HG02885 (cell line): ENCODE measurements at regions not wholly inside any gene's neighbourhood (a gene's known extent, or its start where the extent isn't known, plus 50 kb on each side); places are given as distances from the start of the nearest gene placed in this dataset.

Experiments used
- ATAC-seq: cut with Tn5 transposase; IDR thresholded peaks from one replicate; pipeline ENCODE4 v1.9.1; 2021; ENCODE audit warnings: mild to moderate bottlenecking; ENCODE audit not compliant: unreplicated experiment, poor library complexity

DNA sequence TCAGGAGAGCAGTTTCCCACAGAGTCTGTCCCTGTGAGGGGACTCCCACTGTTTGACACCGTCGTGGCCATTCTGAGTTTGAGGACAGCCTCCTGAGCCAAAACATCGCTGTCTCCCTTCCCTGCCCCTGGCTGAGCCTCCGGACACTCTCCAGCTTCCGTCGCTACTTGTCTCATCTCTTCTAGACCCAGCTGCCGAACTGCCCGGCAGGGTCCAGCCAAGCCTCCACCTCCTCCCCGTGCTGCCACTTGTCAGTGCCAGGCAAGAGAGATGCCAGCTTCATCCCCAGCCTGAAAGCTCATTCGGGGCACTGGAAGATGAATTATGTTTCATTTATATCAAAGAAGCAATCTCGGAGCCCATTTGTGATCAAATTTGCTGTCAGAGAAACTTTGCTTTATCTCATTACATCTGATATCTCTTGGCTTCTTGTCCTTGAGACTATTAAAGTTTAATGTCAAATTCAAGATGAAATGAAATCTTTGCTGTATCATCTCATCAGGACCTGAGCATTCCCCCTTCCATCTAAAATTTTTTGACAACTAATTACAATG lies 283.9 kb downstream of the BUD13 start:
- ATAC-seq = no peak

DNA sequence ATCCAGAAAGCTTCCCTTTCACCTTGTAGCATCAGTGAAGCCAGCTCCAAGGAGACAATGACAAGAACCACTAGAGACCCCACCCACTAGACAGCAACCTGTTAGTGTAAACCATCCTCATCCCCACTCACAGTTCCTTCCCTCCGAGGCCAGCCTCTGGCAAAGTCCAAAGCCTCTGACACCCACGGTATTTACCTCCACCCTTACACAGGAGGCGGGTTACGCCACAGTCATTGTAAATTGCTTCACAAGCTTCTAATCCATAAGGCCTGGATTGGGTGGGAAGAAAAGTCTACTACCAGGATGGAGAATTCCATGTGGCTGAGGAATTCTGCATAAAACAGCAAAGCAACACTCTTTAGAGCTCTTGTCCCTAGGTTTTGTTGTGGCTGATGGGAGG lies 287.4 kb downstream of the BUD13 start:
- no peak for ATAC-seq

DNA sequence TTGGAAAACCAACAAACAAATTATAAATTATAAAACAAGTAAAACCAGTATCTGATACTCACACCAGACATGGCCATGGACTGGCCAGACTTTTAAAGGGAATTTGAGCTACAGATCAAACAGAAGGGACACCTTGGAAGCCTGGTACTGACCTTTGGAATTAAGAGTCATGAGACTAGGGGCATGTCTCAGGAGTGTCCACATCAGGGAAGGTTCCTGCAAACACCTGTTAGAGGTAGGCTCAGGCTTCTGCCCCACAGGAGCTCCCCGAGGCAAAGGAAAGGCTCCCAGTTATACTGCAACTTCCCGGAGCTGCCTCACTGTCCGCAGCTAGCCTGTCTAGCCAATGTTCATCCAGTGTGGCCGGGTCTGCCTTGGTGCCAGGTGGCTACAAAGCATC lies 290.1 kb downstream of the BUD13 start:
- ATAC-seq = no peak

DNA sequence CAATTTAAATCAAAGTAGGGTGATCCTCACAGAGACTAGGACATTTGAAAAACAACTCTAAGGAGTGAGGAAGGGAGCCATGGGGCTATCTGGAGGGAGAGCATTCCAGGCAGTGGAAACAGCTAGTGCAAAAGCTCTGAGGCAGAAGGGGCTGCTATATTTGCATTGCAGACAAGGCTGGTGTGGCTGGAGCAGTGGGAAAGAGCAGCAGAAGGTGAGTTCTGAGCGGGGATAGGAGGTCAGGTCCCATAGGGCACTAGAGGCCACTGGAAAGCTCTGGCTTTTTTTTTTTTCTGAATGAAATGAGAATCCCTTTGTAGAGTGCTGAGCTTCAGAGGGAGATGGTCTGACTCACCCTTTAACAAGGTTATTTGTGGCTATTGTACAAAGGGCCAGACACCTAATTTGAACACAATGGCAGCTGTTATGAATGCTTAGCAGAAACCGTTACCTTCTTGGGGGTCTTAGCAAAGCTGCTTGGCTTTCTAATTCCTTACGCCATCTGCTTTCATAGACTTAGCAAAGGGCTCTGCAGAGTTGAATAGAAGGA lies 291.6 kb downstream of the BUD13 start:
- no peak for ATAC-seq

DNA sequence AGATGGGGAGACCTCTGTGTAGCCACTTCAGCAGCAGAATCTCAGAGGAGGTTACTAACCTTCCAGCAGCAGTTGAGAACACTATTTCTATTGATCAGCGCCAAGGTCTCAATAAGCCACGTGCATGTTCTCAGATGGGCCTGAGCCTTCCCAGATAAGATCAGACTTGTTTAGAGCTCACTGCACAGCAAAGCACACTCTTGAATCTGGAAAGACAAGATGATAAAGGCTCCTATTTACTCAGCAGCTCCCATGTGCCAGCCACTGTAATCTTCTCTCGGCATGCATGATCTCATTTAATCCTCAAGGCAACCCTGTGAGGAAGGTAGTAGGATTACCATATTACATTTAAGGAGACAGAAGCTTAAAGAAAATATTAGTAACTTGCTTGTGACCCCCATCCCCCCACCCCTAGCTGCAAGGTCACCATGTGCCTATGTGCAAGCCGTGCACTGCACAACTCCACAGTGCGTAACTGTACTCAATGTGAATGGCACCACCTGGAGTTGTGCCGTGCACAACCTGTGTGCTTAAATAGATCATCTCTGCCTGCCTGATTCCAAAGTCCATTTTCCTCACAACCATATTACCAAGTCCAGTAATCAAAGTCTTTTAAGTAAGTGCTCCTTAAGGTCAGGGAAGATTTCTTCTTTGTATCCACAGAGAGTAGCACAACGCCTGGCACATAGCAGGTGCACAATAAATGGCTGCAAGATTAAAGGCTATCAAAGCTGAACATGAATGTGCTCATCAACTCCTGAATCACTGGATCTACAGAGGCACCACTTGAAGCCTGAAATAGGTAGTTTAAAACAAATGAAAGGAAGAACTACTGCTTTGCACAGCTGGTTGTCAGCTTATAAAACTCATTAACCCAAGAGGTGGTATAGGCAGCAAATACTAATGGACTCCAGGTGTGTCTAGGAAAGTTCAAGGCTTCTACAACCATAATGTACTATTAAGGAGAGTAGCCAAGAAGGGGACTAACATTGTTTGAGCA lies 293.8 kb downstream of the BUD13 start:
- no peak for ATAC-seq

DNA sequence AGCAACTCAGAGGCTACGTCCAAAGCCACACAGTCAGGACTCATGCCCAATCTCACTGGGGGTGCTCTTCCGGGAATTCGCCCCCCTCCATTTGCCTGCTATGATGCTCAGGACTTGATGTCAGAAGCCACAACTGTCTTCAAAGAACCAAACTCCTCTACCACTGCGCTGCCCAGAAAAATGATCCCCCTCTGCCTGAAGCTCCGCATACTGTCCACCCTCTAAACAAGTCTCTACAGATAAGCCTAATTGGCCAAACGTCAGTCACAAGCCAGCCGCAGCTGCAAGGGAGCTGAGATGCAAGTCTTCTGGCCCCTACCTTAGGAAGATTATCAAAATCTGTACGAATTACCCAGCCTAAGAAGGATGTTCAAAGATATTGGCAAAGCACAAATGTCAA lies 294.6 kb downstream of the BUD13 start:
- no peak for ATAC-seq

DNA sequence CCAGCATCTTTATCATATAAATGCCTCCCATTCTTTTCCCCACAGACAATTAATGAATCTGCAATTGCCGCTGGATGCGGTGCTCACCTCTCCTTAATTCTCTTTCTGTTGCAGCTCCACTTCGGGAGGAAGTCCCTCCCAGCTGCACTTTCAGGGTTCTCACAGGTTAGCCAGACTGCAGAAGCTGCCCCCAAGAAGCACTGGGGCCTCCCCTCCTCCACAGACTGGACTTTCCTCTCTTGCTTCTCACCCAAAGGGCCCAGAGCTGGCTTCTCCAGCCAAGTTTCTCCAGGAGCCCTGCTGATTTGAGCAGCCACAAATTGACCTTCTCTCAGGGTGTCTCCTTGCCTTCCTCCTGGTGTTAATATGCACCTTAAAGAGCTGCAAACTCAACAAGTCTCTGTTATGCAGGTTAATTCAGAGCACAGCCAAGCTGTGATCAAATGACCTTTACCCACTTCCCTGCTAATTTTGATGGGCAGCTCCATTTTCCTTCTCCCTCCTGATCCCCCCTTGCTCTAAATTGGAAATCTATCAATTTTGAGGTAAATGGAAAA lies 298.9 kb downstream of the BUD13 start:
- no peak for ATAC-seq

DNA sequence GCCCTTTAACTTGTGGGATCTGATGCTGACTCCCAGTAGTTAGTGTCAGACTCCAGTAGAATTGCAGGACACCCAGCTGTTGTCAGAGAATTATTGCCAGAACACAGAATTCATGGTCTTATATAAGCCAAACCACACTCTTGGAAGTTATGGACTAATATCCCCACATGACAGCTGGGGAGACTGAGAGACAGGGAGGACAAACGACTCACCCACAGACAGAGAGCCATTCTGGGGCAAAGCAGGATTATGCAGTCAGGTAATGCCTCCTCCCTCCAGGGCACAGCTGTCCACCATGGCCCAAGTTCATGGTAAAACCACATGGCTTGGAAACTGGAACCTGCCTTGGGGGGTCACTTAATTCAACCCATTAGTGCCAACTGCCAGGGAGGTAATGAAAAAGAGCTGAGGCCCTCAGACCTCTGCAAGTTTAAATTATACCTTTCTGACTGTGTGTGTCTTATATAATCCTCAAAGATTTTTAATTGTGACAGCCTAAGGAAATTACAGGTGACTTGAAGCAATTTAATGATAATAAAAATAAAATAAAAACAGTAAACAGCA lies 299.5 kb downstream of the BUD13 start:
- ATAC-seq = no peak

DNA sequence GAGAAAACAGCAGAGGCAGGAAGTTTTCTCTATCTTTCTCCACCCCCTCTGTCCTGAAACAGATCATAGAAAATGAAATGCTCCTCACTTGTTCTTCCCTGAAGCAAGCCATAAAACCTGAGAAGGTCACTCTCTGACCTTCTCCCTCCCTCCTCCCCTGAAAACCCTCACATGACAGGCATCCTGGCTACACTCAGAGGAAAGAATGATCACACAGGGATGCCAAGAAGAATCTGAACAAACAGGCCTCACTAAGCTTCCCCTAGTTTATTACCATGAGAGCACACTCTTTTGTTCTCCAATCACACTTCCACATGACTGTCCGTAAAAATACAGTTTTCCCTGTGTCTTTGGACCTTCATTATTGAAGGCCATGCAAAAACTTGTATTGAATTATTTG lies 300.1 kb downstream of the BUD13 start:
- no peak for ATAC-seq

DNA sequence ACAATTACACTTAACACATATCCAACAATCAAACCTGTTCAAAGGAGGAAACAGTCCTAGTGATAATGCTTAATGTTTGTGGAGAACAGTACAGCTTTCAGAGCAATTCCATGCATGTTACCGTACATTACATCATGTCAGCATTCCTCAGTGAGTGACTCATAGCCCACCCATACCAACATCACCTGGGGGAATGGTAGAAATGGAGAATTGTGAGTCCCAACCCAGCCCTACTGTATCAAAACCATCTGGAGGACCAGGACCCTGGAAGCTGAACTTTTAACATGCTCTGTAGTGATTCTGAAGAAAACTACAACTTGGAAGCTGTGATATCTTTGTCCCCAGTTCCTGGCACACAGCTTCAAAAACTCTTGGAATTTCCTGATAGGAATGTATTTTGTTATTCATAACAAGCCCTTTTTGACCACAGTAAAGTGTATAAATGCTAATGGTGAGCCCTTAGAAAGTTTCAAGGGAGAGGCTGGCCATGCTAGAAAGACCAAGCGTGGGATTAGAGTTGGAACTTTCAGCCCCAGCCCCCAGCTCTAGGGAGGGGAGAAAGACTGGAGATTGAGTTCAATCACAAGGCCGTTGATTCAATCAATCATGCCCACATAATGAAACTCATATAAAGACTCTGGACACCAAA lies 301.1 kb downstream of the BUD13 start:
- ATAC-seq = no peak

DNA sequence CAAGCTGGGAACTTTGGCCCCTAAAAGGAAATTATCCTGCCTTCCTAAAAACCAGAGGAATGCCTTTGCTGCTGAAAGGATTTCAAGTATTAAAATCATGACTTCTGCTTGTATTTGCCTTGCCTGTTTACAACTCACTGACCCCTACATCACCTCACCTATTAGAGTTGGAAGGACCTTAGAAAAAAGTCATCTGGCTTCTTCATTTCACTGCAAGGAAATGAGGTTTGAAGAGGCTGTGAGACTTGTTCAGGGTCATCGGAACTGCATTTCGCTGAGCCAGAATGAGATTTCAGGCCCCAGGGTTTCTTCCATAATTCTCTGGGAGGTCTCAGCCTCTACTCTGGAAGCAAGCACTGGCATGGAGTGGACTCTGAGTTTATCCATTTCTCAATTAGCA lies 304.1 kb downstream of the BUD13 start:
- no peak for ATAC-seq

DNA sequence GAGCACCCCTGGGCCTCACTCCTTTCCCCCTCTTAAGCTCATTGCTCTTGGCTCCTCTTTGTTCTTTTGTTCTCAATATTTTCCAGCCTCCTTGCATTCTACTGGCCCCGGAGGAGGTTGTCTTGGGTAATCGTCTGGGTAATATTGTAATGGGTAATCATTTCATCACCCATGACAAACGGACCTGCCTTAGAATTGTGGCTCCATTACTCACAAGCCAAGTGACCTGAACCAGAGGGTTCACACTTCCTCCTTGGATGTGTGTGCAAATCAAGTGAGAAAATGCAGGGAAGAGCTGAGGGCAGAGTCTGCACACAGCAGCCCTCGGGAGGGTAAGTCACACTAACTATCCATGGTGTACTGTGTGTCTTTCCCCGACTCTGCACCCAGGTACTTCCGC lies 305.0 kb downstream of the BUD13 start:
- no peak for ATAC-seq

DNA sequence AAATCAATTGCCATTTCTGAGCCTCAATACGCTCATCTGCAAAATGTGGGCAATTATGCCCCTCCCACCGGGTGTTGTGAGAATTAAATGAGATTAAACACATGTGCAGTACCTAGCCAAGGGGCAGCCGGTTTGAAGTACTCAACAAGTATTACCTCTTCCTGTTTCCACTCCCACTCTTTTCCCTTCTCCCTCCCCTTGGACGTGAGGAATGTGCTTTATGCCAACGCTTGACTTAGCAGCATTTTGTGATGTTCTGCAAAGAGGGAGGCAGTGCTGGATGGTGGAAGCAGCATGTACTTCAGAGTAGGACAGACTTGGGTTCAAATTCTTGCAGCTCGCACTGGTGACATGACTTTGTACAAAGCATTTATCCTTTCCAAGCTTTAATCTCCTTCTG lies 306.0 kb downstream of the BUD13 start:
- ATAC-seq = no peak

DNA sequence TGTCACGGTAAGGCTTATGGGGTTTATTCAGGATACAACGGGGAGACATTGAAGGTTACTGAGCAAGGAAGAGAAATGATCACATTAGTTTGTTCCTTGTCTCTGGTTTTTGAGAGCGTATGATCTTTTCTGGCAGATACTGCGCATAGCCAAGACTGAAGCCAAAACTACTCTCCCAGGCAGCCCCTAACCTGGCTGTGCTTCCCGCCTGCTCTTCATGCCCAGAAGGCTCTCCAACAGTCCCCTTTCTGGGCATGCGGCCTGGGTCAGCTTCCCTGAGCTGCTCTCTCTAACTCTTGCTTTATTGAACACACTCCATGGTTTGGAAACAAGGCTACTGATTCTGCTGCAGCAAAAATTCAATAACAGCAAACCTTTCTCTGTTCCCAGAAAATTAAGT lies 306.6 kb downstream of the BUD13 start:
- no peak for ATAC-seq

DNA sequence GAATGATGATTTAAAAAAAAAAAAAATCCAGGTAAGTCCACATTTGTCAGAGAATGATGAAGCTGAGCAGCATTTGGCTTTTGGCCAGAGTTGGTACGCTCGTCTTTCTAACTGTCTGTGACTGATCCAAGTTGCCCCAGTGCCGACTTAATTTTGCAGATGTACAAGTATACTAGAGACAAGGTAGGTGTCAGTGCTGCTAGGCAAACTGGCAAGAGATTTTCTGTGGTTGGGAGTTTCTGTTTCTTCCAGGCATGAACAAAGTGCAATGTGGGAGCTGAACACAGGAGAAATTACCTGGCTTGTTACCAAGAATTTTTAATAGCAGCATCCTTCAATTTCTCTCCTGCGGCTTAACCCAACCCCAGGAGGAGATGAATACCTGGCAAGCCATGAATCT lies 307.7 kb downstream of the BUD13 start:
- ATAC-seq = no peak

DNA sequence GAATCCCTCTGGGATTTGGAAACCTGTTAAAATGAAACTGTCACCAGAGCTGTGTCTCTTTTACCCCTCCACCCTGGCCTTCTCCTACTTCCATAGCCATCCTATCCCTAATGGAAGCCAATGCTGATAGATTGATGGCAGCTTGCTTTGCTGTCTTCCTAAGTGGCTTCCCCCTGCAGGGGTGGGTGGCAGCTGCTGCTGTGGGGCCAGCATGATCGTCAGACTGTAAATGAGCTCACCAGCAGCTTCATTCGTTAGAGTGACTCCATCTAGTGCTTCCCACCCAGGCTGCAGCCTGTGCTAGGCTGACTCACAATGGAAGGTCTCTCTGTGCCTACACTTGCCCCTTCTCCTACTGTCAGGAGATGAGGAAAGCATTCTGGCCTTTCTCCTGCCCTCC lies 311.0 kb downstream of the BUD13 start:
- ATAC-seq = no peak

DNA sequence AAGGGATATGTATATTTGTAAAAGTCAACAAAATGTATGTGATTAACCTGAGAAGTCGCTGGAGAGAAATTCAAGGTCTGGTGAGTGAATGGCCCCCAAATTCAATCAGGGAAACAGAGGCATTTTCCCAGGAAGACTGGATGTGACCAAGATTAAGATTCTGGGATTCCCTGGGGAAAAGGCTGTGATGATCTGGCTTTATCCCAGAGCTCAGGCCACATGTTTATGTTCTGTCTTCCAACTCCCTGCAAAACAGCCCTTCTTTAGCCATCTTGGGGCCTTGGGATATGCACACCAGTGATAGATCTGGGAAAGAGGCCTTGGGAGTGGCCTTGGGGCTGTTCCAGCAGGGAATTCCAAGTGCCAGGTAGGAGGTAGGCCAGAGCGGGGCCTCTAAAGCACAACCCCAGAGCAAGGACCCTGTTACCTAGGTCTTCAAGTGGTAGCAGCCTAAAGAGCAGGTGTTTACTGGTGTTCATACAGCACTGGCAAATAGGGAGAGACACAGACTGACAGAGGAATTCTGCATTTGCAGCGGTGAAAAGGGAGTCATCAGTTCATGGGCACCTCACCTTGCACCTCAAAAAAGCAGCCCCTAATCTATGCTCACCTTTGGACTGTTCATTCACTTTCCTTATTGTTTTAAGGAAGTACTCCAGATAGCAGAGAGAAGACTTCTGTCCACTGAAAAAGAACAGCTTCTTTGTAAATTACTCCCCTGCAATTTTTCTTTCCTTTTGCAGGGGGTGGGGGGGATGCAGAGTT lies 312.4 kb downstream of the BUD13 start:
- ATAC-seq = no peak

DNA sequence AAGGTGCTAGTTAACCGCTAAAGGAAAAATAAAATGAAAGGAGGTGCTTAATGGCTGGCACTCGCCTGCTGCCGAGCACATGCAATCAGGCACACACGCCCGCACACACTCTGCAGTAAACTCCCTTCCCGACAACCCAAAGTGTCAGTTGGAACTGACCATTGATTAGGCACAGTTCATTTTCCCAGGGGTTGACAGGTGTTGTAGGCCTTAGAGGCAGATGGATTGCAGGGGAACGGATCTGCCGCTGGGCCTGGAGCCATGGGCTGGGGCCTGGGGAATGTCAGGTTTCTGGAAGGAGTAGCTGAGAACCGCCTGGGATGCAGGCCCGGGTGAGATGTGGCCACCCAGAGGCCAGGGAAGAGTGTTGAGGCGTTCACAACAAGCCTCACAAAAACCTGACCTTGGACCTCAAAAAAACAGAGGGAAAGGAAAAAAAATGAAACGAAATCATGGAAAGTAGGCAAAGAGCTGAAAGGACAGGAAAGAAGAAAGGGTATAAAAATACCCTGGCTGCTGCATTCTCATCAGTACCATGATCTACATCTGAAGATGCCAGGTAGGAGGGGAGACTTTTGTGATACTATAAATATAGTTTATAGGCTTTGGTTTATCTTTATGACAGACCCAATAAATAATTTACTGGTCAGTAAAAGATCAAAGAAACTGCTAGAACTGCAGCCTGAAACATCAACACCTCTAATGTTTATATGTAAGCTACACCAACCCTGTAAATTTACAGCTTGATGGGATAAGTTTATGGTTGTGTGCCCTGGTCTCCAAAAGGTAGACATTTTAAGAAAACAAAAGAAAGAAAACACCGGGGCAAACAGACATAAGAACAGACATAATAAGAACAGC lies 313.4 kb downstream of the BUD13 start:
- ATAC-seq = no peak

DNA sequence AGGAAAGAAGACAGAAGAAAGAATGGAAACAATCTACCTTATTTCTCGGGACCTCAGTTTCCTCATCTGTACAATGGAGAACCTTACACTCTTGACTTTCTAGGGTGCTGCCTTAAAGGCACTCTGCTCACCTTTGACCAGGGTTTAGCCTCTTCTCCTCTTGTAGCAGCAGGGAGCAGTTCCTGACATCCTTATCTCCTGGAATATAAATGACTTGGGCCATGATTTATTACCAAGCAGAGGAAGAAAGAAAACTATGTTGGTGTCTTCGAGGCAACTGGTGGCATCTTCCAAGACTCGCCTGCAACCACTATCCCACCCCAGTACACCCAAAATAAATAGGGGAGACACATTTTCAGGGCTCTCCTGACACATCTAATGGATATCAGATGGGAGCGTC lies 314.2 kb downstream of the BUD13 start:
- ATAC-seq = no peak
